Coronary artery (tissue), 2 donors: ENCODE measurements at regions not wholly inside any gene's neighbourhood (a gene's known extent, or its start where the extent isn't known, plus 50 kb on each side); places are given as distances from the start of the nearest gene placed in this dataset.
"Not testable (repeated sequence)": the region's sequence is repeated elsewhere in the genome, so short reads cannot be mapped to it uniquely, and the experiment has no call there.

Source experiments
- DNase-seq: peaks from one replicate; pipeline ENCODE4 v3.0.0-alpha.2; 2017; ENCODE audit warnings: low spot score
- H3K27ac ChIP-seq, 2 donors: fragments of 200-600 bp; sonication (generic); one replicate each; pipeline ENCODE4 v1.5.1; 2016 to 2019
- H3K4me3 ChIP-seq: fragments of 200-600 bp; sonication (generic); 2 replicates; pipeline ENCODE4 v1.5.1; 2016; ENCODE audit warnings: mild to moderate bottlenecking, moderate library complexity
- TF ChIP-seq, protein P1 (sequence below): fragments of 200-600 bp; sonication (generic); IDR thresholded peaks from one replicate; pipeline ENCODE4 v1.5.1; 2019; ENCODE audit warnings: antibody characterized with exemption

DNA sequence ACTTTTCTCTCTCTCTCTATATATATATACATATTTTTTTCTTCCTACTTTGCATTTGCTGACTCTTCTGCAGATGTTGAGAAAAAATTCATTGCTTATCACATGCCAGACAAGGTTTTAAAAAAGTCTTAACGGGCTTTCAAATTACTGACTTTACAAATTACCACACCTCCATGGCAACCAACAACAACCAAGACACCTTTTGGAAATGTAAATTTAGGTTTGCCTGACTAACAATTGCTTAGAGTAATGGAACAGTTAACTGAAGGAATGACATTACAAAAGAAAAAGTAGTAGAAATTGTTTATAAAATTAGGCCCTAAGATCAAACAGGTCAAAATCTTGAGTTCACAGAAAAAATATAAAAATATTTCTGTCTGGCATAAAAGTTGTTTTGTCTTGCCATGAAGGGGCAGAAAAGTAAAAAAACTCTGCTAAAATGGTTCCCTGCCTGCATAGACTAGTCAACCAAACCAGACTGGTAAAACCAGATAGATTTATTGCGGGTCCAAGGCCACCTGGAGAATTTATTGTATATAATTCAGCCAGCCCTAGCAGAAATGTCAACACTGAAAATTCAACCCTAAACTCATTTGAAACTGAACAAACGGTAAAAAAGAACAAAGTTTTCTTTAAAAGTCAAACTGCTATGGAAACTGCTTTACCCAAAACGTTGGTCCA lies 92.8 kb upstream of the FRMD1 start:
- no peak overlapping the region for H3K27ac ChIP-seq
- no peak overlapping the region for H3K4me3 ChIP-seq
- DNase-seq, result no peak
- TF ChIP-seq, protein P1, sequence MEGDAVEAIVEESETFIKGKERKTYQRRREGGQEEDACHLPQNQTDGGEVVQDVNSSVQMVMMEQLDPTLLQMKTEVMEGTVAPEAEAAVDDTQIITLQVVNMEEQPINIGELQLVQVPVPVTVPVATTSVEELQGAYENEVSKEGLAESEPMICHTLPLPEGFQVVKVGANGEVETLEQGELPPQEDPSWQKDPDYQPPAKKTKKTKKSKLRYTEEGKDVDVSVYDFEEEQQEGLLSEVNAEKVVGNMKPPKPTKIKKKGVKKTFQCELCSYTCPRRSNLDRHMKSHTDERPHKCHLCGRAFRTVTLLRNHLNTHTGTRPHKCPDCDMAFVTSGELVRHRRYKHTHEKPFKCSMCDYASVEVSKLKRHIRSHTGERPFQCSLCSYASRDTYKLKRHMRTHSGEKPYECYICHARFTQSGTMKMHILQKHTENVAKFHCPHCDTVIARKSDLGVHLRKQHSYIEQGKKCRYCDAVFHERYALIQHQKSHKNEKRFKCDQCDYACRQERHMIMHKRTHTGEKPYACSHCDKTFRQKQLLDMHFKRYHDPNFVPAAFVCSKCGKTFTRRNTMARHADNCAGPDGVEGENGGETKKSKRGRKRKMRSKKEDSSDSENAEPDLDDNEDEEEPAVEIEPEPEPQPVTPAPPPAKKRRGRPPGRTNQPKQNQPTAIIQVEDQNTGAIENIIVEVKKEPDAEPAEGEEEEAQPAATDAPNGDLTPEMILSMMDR, result no peak

DNA sequence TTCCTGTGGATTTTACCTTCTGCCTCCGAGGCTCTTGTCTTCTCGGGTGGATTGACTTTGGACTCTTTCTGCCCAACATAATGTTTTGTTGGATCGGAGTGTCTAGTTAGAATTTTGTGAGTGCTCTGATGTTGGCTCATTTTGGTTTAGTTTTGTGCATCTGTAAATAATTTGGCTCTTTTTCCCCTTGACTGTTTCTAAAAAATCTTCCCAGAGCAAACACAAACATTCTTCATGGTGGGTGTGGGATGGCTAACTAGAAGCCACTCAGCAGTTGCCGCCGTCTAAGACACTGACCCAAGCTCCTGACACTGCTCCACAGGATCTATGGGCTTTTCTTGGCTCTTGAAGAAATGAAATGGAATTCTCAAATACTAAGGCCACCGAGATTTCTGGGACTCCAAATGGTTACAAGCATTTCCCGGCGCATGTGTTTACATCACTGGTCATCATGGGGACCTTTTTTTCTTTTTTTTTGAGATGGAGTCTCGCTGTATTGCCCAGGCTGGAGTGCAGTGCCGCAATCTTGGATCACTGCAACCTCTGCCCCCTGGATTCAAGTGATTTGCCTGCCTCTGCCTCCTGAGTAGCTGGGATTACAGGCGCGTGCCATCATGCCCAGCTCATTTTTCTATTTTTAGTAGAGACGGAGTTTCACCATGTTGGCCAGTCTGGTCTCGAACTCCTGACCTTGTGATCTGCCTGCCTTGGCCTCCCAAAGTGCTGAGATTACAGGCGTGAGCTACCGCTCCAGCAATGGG lies 92.0 kb upstream of the FRMD1 start:
- no peak for DNase-seq
- no peak overlapping the region for H3K27ac ChIP-seq
- TF ChIP-seq, protein P1, result no peak
- H3K4me3 ChIP-seq, result no peak overlapping the region

DNA sequence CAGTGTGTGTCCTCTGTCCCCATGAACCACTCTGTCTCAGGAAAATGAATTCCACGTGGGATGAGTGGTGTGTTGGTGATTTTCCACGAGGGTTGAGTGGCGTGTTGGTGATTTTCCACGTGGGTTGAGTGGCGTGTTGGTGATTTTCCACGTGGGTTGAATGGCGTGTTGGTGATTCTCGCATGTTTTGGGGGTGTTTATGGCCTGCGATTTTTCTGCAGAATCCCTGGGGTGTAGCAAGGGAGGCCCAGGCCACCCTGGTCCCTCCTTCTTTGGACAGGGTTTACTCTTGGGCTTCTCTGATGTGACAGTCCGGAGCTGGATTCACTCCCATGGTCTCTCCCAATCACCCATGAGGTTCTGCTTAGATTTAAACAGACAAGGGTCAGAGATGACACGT lies 90.6 kb upstream of the FRMD1 start:
- no peak for DNase-seq
- Histone ChIP-seq H3K4me3 (no peak overlapping the region), H3K27ac (no peak overlapping the region)
- TF ChIP-seq, protein P1, result no peak

DNA sequence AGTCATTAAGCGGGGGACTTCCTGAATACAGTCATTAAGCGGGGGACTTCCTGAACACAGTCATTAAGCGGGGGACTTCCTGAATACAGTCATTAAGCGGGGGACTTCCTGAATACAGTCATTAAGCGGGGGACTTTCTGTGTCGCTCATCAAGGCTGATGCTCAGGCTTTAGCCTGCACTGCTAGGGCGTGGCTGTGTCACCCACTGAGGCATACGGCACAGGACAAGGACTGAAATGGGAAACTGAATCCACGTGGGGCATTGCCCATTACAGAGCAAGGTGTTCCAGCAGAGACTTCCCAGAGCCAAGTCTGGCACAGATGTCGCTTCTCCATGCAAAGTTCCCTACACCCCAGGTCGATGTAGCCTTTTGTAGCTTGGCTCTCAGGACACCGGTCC lies 89.9 kb upstream of the FRMD1 start:
- H3K27ac ChIP-seq, DNase-seq: not testable (repeated sequence)

DNA sequence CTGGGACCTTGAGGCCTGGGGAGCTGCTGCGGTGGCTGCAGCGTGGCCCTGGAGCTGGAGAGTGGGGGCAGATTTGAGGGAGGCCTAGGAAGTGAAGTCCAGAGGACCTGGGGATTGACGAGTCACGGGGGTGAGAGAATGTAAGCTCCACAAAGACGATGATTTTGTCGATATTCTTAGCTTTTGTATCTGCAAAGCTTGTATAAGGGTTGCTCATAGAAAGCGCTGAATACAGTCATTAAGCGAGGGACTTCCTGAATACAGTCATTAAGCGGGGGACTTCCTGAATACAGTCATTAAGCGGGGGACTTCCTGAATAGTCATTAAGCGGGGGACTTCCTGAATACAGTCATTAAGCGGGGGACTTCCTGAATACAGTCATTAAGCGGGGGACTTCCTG lies 89.3 kb upstream of the FRMD1 start:
- not testable (repeated sequence) for DNase-seq, H3K27ac ChIP-seq, H3K4me3 ChIP-seq

More for the DNA sequence above, 89.9 kb upstream of the FRMD1 start:
- H3K4me3 ChIP-seq, result not testable (repeated sequence)

DNA sequence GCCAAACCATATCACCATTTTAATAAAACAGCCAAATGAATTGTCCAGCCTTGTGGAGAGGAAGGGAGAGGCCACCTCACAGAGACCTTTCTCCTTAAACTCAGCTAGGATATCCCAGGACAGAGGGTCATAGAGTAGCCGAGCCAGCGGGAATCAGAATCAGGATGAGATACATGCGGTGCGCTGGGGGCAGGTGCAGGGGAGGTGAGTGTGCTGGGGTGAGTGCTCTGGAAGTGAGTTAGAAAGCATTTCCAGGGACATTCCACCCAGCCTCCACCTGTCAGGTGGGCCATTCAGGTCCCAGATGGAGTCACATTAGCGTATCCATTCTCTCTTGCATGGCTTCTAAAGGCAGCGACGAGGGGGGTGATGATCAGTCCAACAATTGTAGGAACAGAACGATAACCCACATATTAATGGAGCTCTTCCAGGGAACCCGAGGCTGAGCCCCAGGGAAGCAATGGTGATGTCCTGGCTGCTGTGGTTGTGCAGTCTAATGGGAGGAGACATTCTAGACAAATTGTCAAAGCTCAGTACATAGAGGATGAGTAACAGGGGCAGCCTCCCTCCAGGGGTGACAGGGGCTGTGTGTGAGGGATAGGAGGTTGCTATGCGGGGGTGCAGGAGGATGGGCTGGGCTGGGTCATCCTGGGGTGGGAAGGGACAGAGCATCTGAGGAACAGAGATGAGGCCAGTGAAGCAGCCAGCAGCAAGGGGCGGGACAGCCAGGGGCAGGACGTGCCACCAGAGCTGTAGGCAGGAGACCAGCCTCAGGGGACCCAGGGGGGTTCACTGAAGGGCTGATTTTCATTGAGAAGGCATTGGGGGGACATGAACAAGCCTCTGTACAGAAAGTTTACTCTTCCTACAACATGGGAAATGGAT lies 88.7 kb upstream of the FRMD1 start:
- DNase-seq, result no peak
- Histone ChIP-seq H3K27ac (no peak overlapping the region), H3K4me3 (no peak overlapping the region)
- TF ChIP-seq, protein P1, result no peak

DNA sequence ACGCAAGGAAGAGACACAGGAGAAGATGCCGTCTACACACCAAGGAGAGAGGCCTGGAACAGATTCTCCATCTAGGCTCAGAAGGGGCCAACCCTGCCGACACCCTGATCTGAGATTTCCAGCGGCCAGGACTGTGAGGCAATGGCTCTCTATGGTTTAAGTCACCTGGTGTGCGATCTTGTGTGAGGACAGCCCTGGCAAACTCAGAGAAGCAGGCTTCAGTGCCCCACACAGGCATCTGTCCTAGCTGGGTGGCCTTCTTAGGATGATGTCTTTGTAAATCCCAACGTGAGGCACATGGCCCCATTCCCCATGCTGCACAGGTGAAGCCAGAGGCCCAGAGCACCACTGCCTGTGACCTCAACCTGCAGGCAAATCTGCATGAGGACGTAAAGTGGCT lies 87.6 kb upstream of the FRMD1 start:
- Histone ChIP-seq H3K4me3 (no peak overlapping the region), H3K27ac (no peak overlapping the region)
- TF ChIP-seq, protein P1, result no peak
- no peak for DNase-seq
